ENCODE measurements at regions not wholly inside any gene's neighbourhood (a gene's known extent, or its start where the extent isn't known, plus 50 kb on each side); places are given as distances from the start of the nearest gene placed in this dataset.

- TF ChIP-seq, protein P1, sequence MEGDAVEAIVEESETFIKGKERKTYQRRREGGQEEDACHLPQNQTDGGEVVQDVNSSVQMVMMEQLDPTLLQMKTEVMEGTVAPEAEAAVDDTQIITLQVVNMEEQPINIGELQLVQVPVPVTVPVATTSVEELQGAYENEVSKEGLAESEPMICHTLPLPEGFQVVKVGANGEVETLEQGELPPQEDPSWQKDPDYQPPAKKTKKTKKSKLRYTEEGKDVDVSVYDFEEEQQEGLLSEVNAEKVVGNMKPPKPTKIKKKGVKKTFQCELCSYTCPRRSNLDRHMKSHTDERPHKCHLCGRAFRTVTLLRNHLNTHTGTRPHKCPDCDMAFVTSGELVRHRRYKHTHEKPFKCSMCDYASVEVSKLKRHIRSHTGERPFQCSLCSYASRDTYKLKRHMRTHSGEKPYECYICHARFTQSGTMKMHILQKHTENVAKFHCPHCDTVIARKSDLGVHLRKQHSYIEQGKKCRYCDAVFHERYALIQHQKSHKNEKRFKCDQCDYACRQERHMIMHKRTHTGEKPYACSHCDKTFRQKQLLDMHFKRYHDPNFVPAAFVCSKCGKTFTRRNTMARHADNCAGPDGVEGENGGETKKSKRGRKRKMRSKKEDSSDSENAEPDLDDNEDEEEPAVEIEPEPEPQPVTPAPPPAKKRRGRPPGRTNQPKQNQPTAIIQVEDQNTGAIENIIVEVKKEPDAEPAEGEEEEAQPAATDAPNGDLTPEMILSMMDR (conservative IDR thresholded peaks at IDR 0.05) = no peak
- no peak for TF ChIP-seq ZFX (IDR thresholded peaks at IDR 0.05)
These were observed 115.6 kb upstream of the KAZN start for GRCh38 chr1:14482784-14483450.

All from C4-2B (cell line).